ENCODE measurements at regions not wholly inside any gene's neighbourhood (a gene's known extent, or its start where the extent isn't known, plus 50 kb on each side); places are given as distances from the start of the nearest gene placed in this dataset.
"Not testable (repeated sequence)": the region's sequence is repeated elsewhere in the genome, so short reads cannot be mapped to it uniquely, and the experiment has no call there.

GRCh38 chr11:92550871-92551270, 326.3 kb downstream of the FAT3 start:
- DNase-seq: no peak

- DNase-seq: no peak
Measured at GRCh38 chr11:92552942-92553341, 328.3 kb downstream of the FAT3 start.

DNA sequence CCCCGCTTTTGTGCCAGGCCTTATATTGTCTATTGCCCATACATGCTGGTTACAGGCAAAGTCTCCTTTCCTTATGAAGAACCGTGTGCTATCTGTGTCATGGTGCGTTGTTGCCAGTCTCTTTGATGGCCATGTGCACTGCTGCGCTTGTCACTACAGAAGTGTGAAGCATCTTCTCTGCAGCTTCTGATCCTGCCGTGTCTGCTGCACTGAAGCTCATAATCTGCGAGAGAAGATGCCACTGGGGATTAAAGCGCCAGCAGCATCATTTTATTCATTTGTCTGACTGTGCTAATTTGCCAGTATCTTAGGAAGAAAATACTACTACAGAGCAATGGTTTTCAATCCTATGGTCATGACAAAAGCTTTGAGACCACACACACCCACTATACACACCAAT, 330.1 kb downstream of the FAT3 start:
- no peak for DNase-seq

DNA sequence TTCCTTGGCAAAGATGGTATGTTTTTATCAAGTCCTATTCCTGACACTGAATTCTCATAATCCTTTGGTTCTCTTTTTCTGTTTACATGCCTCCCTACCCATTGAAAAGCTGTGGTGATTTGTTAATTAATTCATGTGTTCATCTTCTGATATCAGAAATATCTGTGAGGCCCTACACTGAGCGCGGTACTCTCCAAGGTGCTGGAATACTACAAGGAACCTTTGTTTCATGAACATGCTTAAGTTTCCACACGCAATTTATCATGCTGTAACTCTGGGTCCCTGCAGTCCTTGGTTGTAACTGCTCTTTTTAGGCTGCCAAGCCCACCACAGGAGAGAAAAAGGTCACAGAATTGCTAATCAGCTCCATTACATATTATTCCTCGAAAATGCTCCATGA, 331.8 kb downstream of the FAT3 start:
- DNase-seq: no peak

GRCh38 chr11:92557879-92558278, 333.3 kb downstream of the FAT3 start:
- no peak for DNase-seq

GRCh38 chr11:92558323-92558722, 333.7 kb downstream of the FAT3 start:
- DNase-seq: peak; percentile 60

DNA sequence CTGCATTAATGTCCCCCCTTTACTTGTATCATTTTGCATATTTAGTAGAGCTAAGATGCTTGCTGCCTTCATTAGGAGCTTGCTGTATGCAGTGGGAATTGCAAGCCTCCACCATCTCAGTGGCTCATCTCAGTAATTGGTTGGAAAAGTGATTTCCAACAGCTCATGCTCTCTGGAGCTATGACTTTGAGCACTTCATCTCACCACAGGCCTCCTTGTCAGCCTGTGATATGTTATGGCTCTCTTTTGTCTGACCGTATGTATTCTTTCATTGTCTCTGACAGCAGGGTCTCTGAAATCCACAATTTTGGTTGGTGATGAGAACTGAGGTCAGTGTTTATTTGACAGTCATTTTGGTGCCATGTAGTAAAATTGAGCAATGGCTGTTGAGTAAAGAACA, 345.1 kb downstream of the FAT3 start:
- peak; percentile 30 for DNase-seq

GRCh38 chr11:92572559-92572958, 347.9 kb downstream of the FAT3 start:
- DNase-seq: no peak

DNA sequence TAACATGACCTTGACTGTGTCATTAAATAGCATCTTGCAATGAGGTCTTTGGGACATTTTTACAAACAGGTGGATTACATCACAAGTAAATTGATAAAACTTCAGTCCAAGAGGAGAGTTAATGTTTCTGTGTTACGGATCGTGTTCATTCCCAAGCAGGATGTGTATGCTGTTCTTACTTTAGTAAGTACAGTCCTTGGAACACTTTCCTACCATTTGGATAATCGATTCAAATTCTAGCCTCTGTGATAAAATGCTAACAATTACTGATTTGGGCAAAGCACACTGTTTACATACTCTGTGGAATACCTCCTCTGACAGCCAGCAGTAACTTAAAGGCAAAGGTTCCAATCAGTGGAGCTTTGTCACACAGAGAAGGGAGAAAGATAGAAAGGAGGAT, 351.7 kb downstream of the FAT3 start:
- no peak for DNase-seq

DNA sequence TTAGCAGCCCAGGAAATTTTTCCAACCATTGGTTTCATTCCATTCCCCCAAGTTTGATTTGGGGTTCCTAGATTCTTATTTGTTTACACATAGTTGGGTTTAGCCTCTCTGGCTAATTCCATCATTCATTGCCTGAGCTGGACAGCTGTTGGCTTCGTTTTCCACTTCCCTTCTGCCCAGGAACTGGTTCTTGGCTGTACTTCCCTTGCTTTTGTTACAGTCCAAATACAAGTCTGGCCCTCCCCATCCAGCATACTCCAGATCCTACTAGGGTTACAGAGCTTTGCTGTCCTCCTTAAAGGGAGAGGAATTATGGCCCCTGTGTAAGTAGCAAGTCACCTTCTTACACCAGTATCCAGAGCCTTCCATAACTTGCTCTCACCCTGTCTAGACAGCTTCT, 356.3 kb downstream of the FAT3 start:
- no peak for DNase-seq

- DNase-seq: no peak
Measured at GRCh38 chr11:92588393-92588792, 363.8 kb downstream of the FAT3 start.

GRCh38 chr11:92589512-92589911, 364.9 kb downstream of the FAT3 start:
- no peak for DNase-seq

DNA sequence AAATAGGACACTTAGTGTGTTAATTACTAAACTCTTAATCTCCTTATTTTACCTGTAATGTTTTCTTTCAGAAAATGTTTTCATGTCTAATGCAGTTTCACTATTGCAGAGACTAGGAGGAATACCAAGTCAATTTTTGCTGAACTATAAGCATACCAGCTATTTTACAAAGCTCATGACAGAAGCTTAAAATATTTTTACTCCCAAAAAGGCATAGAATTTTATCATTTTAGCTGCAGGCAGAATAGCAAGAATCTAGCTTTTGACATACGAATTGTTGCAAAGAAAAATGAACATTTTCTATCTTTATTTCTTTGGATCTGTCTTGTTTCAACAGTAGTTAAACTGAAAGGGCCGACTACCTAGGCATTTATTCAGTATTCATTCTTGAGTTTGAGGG, 366.9 kb downstream of the FAT3 start:
- no peak for DNase-seq

- DNase-seq: no peak
Measured at GRCh38 chr11:92594251-92594650, 369.6 kb downstream of the FAT3 start.

DNA sequence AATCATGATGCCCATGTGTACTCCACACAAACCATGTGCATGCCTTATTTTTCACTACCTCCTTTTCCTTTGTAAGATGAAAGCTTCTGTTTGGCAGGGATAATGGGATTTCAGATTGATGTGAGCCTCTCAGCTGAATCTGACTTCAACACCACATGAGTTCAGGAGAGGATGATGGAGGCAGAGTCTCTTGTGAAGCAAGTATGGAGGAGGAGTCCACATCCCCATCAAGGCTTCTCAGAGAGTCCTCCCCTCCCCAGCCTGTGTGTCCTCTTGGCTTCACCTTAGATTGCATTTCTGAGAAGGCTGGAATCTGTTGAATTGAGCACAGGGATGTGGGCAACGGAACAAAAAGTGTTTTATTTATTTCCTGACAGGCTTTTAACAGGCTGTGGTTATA, 370.4 kb downstream of the FAT3 start:
- DNase-seq: no peak

- DNase-seq: no peak
Measured at GRCh38 chr11:92596596-92597317, 372.1 kb downstream of the FAT3 start.

DNA sequence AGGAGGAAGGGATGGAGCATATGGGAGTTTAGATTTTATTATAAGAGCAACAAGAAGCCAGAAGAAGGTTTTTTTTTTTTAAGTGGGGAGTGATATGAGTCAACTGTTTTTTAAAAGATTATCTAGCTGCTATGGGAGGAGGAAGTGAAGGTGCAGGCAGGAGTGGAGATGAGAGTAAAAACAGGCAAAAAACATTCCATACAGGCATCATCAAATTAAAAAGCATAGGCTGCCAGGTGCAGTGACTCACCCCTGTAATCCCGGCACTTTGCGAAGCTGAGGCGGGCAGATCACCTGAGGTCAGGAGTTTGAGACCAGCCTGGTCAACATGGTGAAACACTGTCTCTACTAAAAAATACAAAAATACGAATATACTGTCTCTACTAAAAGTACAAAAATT, 368.4 kb upstream of the MTNR1B start:
- no peak for DNase-seq

GRCh38 chr11:92605667-92606066, 363.8 kb upstream of the MTNR1B start:
- DNase-seq: no peak

GRCh38 chr11:92607969-92608722, 361.3 kb upstream of the MTNR1B start:
- DNase-seq: no peak

DNA sequence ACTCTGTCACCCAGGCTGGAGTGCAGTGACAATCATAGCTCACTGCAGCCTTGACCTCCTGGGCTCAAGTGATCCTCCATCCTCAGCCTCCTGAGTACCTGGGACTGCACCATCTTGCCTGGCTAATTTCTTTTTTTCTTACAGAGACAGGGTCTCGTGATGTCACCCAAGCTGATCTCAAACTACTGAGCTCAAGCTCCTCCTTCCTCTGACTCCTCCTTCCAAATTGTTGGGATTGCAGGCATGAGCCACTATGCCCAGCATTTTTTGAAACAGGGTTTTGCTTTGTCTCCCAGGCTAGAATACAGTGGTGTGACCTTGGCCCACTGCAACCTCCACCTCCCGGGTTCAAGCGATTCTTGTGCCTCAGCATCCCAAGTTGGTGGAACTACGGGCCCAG, 358.3 kb upstream of the MTNR1B start:
- DNase-seq: no peak

DNA sequence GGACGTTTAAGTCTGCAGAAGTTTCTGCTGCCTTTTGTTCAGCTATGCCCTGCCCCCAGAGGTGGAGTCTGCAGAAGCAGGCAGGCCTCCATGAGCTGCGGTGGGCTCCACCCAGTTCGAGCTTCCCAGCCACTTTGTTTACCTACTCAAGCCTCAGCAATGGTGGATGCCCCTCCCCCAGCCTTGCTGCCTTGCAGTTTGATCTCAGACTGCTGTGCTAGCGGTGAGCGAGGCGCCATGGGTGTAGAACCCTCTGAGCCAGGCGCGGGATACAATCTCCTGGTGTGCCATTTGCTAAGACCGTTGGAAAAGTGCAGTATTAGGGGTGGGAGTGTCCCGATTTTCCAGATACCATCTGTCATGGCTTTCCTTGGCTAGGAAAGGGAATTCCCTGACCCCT, 351.4 kb upstream of the MTNR1B start:
- DNase-seq: not testable (repeated sequence)

- no peak for DNase-seq
Measured at GRCh38 chr11:92623055-92623454, 346.4 kb upstream of the MTNR1B start.

DNA sequence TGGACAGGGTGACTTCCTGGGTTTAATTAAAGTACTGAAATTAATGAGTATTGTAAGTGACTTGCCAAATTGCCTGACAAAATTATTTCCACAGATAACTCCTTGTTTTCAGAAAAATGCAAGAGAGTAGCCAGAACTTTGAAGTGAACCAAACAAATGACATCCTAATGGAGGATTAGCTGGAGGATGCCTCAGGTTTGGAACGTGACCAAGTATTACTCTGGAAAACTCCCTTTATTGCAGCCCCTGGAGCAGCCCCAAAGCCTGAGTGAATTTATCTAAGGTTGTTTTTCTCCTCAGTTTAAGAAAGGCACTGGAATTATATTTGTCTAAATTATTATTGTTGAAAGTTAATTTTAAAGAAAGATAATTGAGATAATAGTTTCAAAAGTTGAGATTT, 343.6 kb upstream of the MTNR1B start:
- no peak for DNase-seq

GRCh38 chr11:92626624-92627023, 342.8 kb upstream of the MTNR1B start:
- no peak for DNase-seq
